ENCODE measurements at regions not wholly inside any gene's neighbourhood (a gene's known extent, or its start where the extent isn't known, plus 50 kb on each side); places are given as distances from the start of the nearest gene placed in this dataset.

DNA sequence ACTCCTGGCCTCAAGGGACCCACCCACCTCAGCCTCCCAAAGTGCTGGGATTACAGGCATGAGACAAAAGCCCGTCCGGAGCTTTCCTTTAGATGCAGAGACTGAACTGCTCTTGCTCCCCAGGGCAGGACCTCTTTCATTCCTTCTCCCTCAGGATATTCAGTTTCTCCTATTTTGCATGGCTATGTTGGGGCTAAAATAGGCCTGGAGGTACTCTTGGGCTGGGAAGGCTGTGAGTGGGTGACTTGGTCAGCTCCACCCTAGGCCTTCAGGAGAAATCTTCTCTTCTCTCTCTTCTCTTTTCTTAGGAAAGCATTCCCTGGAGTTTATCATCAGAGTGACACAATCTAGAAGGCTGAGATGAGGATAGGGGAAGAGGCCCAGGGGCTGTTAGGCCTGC lies 126.4 kb downstream of the LRRC70 start:
- TF ChIP-seq, protein P1, sequence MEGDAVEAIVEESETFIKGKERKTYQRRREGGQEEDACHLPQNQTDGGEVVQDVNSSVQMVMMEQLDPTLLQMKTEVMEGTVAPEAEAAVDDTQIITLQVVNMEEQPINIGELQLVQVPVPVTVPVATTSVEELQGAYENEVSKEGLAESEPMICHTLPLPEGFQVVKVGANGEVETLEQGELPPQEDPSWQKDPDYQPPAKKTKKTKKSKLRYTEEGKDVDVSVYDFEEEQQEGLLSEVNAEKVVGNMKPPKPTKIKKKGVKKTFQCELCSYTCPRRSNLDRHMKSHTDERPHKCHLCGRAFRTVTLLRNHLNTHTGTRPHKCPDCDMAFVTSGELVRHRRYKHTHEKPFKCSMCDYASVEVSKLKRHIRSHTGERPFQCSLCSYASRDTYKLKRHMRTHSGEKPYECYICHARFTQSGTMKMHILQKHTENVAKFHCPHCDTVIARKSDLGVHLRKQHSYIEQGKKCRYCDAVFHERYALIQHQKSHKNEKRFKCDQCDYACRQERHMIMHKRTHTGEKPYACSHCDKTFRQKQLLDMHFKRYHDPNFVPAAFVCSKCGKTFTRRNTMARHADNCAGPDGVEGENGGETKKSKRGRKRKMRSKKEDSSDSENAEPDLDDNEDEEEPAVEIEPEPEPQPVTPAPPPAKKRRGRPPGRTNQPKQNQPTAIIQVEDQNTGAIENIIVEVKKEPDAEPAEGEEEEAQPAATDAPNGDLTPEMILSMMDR (IDR thresholded peaks at IDR 0.05), result no peak
- TF ChIP-seq POLR2A (IDR thresholded peaks at IDR 0.05), result no peak
